Ovary (tissue), 3 donors: ENCODE measurements at regions not wholly inside any gene's neighbourhood (a gene's known extent, or its start where the extent isn't known, plus 50 kb on each side); places are given as distances from the start of the nearest gene placed in this dataset.

ENCODE experiments used
- POLR2A ChIP-seq: fragments of 450-650 bp; IDR thresholded peaks from one replicate; pipeline ENCODE4 v1.6.1; 2017; ENCODE audit warnings: antibody characterized with exemption, mild to moderate bottlenecking, moderate library complexity
- TF ChIP-seq, protein P1 (sequence below), 3 donors: fragments of 450-650 bp in 2 of 3; fragments of 200-600 bp in 1 of 3; IDR thresholded peaks; one replicate each; pipeline versions ENCODE4 v1.5.1 to v1.8.0; 2016 to 2022; ENCODE audit warnings: antibody characterized with exemption in 3 of 3, mild to moderate bottlenecking in 1 of 3
- donor health status: DM: no; HTN: no; CAD: no.

DNA sequence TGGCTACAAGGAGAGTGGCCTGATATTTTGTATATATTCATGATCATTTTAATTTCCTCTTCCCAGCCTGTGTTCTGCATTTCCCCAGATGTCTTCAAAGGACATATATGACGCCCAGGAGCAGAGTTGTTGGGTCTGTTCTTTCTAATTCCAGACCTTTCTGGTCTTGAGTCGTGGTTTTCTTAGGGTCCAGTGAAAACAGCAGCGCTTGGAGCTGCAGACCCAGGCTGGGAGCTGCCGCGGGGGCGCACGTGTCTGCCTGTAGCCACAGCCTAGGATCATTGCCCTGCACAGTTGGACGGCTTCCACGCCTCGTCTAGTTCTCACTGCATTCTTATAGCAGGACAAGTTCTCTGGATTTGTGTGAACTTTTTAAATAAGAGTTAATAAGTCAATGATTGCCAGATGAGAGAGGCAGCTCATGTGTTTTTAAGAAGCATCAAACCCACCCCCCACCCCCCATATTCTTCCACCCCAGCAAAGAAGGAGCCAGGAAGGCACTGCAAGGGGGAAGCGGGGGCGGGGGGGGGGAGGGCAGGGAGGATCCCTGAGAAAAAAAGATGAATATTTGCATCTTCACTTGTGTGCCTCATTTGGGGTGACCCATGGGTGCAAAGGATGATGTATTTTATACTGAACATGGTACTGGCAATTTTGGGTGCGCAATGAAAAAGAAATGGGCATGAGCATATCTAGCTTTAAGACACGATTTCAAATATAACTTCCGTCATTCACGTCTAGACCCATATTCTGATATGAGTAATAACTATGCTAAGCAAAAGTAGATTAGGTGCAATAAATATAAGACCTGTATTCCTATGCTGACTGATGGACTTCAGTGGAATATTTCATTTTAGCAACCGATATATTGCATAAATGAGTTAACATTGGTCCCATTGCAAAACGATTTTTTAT is 160.0 kb downstream of the TBXT start:
- TF ChIP-seq, protein P1, sequence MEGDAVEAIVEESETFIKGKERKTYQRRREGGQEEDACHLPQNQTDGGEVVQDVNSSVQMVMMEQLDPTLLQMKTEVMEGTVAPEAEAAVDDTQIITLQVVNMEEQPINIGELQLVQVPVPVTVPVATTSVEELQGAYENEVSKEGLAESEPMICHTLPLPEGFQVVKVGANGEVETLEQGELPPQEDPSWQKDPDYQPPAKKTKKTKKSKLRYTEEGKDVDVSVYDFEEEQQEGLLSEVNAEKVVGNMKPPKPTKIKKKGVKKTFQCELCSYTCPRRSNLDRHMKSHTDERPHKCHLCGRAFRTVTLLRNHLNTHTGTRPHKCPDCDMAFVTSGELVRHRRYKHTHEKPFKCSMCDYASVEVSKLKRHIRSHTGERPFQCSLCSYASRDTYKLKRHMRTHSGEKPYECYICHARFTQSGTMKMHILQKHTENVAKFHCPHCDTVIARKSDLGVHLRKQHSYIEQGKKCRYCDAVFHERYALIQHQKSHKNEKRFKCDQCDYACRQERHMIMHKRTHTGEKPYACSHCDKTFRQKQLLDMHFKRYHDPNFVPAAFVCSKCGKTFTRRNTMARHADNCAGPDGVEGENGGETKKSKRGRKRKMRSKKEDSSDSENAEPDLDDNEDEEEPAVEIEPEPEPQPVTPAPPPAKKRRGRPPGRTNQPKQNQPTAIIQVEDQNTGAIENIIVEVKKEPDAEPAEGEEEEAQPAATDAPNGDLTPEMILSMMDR (IDR thresholded peaks at IDR 0.05), result no peak
- TF ChIP-seq POLR2A, result no peak
